PC-3 (cell line): ENCODE measurements at regions not wholly inside any gene's neighbourhood (a gene's known extent, or its start where the extent isn't known, plus 50 kb on each side); places are given as distances from the start of the nearest gene placed in this dataset.

Experiments
- ATAC-seq: fragments of 200-7000 bp; cut with Tn5 transposase; 2 replicates; pipeline ENCODE4 v1.9.1; 2020; ENCODE audit warnings: mild to moderate bottlenecking, moderate library complexity
- BruUV-seq: library from RNA; stranded (reverse); fragments of 400-500 nt; replicated peaks from 2 replicates; lab custom pipeline; 2021; lab: Mats Ljungman, UMichigan
- CTCF ChIA-PET: fragments of 300-600 bp; sonication (Branson Sonifier 250); formaldehyde crosslinking; loops from one replicate; lab custom pipeline; 2022; ENCODE audit warnings: antibody characterized with exemption; lab: Charles Lee
- POLR2A ChIA-PET: fragments of 300-600 bp; sonication (Branson Sonifier 250); formaldehyde crosslinking; loops from one replicate; lab custom pipeline; 2022; ENCODE audit warnings: antibody characterized with exemption; ENCODE audit not compliant: unreplicated experiment; lab: Charles Lee
- DNase-seq: peaks from one replicate; pipeline ENCODE4 v3.0.0-alpha.2; 2015
- H2AFZ ChIP-seq: fragments of 300-600 bp; sonication (generic); 2 replicates; pipeline ENCODE4 v1.6.0; 2016; ENCODE audit warnings: antibody characterized with exemption, low read length
- H3F3A ChIP-seq: fragments of 300-600 bp; sonication (generic); one replicate; pipeline ENCODE4 v1.6.0; 2017; ENCODE audit warnings: antibody characterized with exemption, low read length, control low read depth, mild to moderate bottlenecking; ENCODE audit not compliant: unreplicated experiment
- H3K27ac ChIP-seq: fragments of 300-600 bp; sonication (generic); 2 replicates; pipeline ENCODE4 v1.5.1; 2016; ENCODE audit warnings: mild to moderate bottlenecking, low read length
- H3K27me3 ChIP-seq: fragments of 300-600 bp; sonication (generic); 2 replicates; pipeline ENCODE4 v1.6.1; 2016; ENCODE audit warnings: low read length, mixed read lengths
- H3K36me3 ChIP-seq: fragments of 300-600 bp; sonication (generic); 2 replicates; pipeline ENCODE4 v1.6.1; 2016; ENCODE audit warnings: low read depth, mixed run types, low read length, mixed read lengths
- H3K4me1 ChIP-seq: fragments of 300-600 bp; sonication (generic); 2 replicates; pipeline ENCODE4 v1.5.1; 2016; ENCODE audit warnings: low read length; ENCODE audit not compliant: insufficient read depth
- H3K4me2 ChIP-seq: fragments of 300-600 bp; sonication (generic); 2 replicates; pipeline ENCODE4 v1.6.0; 2016; ENCODE audit warnings: low read length
- H3K4me3 ChIP-seq: fragments of 300-600 bp; sonication (generic); 2 replicates; pipeline ENCODE4 v1.5.1; 2016; ENCODE audit warnings: mild to moderate bottlenecking, low read length, mixed read lengths
- H3K79me2 ChIP-seq: fragments of 300-600 bp; sonication (generic); 2 replicates; pipeline ENCODE4 v1.6.1; 2017; ENCODE audit warnings: low read length, mixed read lengths
- H3K9ac ChIP-seq: fragments of 300-600 bp; sonication (generic); 2 replicates; pipeline ENCODE4 v1.6.0; 2016; ENCODE audit warnings: mild to moderate bottlenecking, low read length
- H3K9me2 ChIP-seq: fragments of 300-600 bp; sonication (generic); replicated peaks from 2 replicates; pipeline ENCODE4 v1.6.1; 2016; ENCODE audit warnings: mixed run types, low read length, mixed read lengths
- H3K9me3 ChIP-seq: fragments of 300-600 bp; sonication (generic); 2 replicates; pipeline ENCODE4 v1.6.1; 2016; ENCODE audit warnings: low read length, mixed read lengths
- H4K20me1 ChIP-seq: fragments of 300-600 bp; sonication (generic); 2 replicates; pipeline ENCODE4 v1.6.1; 2016; ENCODE audit warnings: low read length, mixed read lengths
- EZH2 ChIP-seq: fragments of 300-600 bp; sonication (generic); IDR thresholded peaks from one replicate; pipeline ENCODE4 v1.6.1; 2017; ENCODE audit warnings: antibody characterized with exemption, mild to moderate bottlenecking, low read length; ENCODE audit not compliant: unreplicated experiment
- EZH2phosphoT487 ChIP-seq: fragments of 300-600 bp; sonication (generic); IDR thresholded peaks from 2 replicates; pipeline ENCODE4 v1.6.1; 2018; ENCODE audit warnings: mild to moderate bottlenecking, antibody characterized with exemption, low read length, borderline replicate concordance
- intact Hi-C: fragments of 100-400 bp; cut with micrococcal nuclease; formaldehyde crosslinking; loops from 2 replicates; pipeline ENCODE4 v1.9.0; 2023
- TF ChIP-seq, protein P1 (sequence below): fragments of 300-600 bp; sonication (generic); conservative IDR thresholded peaks from 2 replicates; pipeline ENCODE4 v1.5.1; 2017; ENCODE audit warnings: antibody characterized with exemption, low read depth, mild to moderate bottlenecking, low read length

DNA sequence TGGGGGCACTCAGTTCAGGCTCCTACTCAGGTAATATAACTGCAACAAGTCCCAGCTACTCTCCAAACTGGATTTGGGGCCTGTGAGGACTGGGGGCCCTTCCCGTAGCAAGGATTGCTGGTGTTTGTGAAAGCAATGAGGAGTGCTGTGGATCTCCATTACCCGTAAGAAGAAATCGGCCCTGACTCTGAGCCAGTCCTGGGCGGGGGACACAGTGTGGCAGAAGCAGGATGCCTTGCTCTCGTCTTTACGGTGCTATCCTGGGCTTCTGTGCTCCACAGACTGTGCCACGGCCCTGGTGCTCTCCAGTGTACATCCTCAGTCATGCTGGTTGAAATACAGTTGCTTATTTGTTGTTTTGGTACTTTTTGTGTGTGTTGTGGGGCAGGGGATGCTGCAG lies 172.9 kb downstream of the NDUFA10 start:
- Histone ChIP-seq H3K36me3 (no peaks in the 10 kb centered on the region), H3K9ac (no peak overlapping the region), H3K4me1 (no peaks in the 10 kb centered on the region), H2AFZ (no peak overlapping the region), H3K9me3 (no peaks in the 10 kb centered on the region), H3K27ac (no peak overlapping the region), H3K79me2 (no peaks in the 10 kb centered on the region), H3K27me3 (peaks cover 27% of the 10 kb centered on the region), H3F3A (no peaks in the 10 kb centered on the region), H3K4me2 (no peak overlapping the region), H4K20me1 (no peaks in the 10 kb centered on the region), H3K4me3 (no peak overlapping the region), H3K9me2 (no peaks in the 10 kb centered on the region)
- intact Hi-C loops, result no loop called here
- CTCF ChIA-PET, result no interaction called here
- ATAC-seq (no peak), DNase-seq (no peak)
- TF ChIP-seq EZH2phosphoT487, result no peak
- no peak for TF ChIP-seq EZH2
- TF ChIP-seq, protein P1, sequence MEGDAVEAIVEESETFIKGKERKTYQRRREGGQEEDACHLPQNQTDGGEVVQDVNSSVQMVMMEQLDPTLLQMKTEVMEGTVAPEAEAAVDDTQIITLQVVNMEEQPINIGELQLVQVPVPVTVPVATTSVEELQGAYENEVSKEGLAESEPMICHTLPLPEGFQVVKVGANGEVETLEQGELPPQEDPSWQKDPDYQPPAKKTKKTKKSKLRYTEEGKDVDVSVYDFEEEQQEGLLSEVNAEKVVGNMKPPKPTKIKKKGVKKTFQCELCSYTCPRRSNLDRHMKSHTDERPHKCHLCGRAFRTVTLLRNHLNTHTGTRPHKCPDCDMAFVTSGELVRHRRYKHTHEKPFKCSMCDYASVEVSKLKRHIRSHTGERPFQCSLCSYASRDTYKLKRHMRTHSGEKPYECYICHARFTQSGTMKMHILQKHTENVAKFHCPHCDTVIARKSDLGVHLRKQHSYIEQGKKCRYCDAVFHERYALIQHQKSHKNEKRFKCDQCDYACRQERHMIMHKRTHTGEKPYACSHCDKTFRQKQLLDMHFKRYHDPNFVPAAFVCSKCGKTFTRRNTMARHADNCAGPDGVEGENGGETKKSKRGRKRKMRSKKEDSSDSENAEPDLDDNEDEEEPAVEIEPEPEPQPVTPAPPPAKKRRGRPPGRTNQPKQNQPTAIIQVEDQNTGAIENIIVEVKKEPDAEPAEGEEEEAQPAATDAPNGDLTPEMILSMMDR, result no peak
- POLR2A ChIA-PET, result no interaction called here
- no TSS peak for BruUV-seq

DNA sequence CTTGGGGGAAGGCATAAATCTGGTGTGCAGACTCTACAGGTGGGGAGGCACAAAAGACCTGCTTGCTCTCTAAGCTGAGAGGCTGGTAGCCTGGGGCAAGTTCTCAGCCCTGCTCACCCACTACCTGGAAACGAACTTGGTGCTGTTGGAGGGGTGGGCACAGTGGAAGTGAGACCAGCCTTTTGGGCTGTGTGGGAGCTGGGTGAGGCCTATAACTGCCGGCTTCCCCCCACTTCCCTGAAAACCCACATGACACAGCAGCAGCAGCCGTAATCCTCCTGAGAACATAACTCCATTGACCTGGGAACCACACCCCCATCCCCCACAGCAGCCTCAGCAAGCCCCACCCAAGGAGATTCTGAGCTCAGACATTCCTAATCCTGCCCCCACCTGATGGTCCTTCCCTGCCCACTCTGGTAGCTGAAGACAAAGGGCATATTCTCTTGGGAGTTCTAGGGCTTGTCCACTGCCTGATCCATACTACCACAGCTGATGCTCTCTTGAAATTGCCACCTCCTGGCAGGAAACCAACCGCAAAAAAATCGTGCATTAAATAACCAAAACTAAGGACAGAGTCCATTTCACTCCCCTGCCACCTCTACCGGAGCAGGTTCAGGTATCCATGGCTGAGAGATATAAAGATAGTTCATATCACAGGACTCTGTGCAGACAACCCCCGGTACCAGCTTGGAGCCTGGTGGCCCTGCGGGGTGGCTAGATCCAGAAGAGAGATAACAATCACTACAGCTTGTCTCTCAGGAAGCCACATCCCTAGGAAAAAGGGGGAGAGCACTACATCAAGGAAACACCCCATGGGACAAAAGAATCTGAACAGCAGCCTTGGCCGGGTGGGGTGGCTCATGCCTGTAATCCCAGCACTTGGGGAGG lies 178.1 kb downstream of the NDUFA10 start:
- Histone ChIP-seq H2AFZ (no peak overlapping the region), H3F3A (no peaks in the 10 kb centered on the region), H3K9me3 (no peaks in the 10 kb centered on the region), H3K27ac (no peak overlapping the region), H3K36me3 (no peaks in the 10 kb centered on the region), H3K79me2 (no peaks in the 10 kb centered on the region), H3K4me2 (no peak overlapping the region), H3K4me3 (no peak overlapping the region), H4K20me1 (no peaks in the 10 kb centered on the region), H3K27me3 (no peaks in the 10 kb centered on the region), H3K4me1 (no peaks in the 10 kb centered on the region), H3K9ac (no peak overlapping the region), H3K9me2 (no peaks in the 10 kb centered on the region)
- POLR2A ChIA-PET, result no interaction called here
- DNase-seq (no peak), ATAC-seq (no peak)
- no TSS peak for BruUV-seq
- TF ChIP-seq EZH2 (no peak), EZH2phosphoT487 (no peak)
- TF ChIP-seq, protein P1, result no peak
- CTCF ChIA-PET, result no interaction called here
- intact Hi-C loops, result no loop called here

DNA sequence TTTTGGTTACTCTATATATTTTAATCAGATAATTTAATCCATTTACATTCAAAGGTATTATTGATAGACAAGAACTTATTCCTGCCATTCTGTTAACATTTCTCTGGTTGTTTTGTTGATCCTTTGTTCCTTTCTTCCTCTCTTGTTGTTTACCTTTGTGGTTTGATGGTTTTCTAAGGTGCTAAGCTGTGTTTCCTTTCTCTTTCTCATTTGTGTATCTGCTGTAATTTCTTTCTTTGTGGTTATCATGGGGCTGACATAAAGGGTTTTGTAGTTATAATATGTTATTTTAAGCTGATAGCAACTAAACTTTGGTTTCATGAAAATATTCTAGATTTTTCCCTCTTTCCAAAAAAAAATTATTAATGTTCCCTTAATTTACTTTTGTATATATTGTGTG lies 179.2 kb downstream of the NDUFA10 start:
- Histone ChIP-seq H3K27me3 (no peaks in the 10 kb centered on the region; the same call in 1 of the 2 replicates), H3K27ac (no peak overlapping the region), H3K9ac (no peak overlapping the region), H3K36me3 (no peaks in the 10 kb centered on the region), H3K79me2 (no peaks in the 10 kb centered on the region), H3K4me1 (no peaks in the 10 kb centered on the region), H3K9me3 (no peaks in the 10 kb centered on the region), H4K20me1 (no peaks in the 10 kb centered on the region), H3K9me2 (no peaks in the 10 kb centered on the region), H3F3A (no peaks in the 10 kb centered on the region), H3K4me2 (no peak overlapping the region), H3K4me3 (no peak overlapping the region), H2AFZ (no peak overlapping the region)
- intact Hi-C loops, result no loop called here
- ATAC-seq (no peak), DNase-seq (no peak)
- TF ChIP-seq EZH2 (no peak), EZH2phosphoT487 (no peak)
- TF ChIP-seq, protein P1, result no peak
- no TSS peak for BruUV-seq
- ChIA-PET POLR2A (no interaction called here), CTCF (no interaction called here)
